22Rv1 (cell line): ENCODE measurements at regions not wholly inside any gene's neighbourhood (a gene's known extent, or its start where the extent isn't known, plus 50 kb on each side); places are given as distances from the start of the nearest gene placed in this dataset.
A peak's percentile ranks its signal among the peaks of the same experiment; 100 is the strongest.

Source experiments
- H3K27ac ChIP-seq: fragments of 450-650 bp; 2 replicates; pipeline ENCODE4 v1.5.1; 2017
- CTCF ChIP-seq: fragments of 450-650 bp; IDR thresholded peaks from 2 replicates; pipeline ENCODE4 v1.5.1; 2017; ENCODE audit warnings: mild to moderate bottlenecking
- ZFX ChIP-seq: fragments of 450-650 bp; IDR thresholded peaks from 2 replicates; pipeline ENCODE4 v1.6.1; 2017; ENCODE audit warnings: antibody characterized with exemption, borderline replicate concordance

- no peak for TF ChIP-seq CTCF
- TF ChIP-seq ZFX = no peak
- no peak overlapping the region for H3K27ac ChIP-seq
These were observed 1038.7 kb downstream of the IGSF11 start for GRCh38 chr3:117995842-117996437.

GRCh38 chr3:117997201-117998049 lies 1037.2 kb downstream of the IGSF11 start:
- no peak overlapping the region for H3K27ac ChIP-seq
- TF ChIP-seq CTCF = peak; percentile 92
- TF ChIP-seq ZFX = no peak

GRCh38 chr3:117998071-117998470 lies 1036.6 kb downstream of the IGSF11 start:
- no peak overlapping the region for H3K27ac ChIP-seq
- no peak for TF ChIP-seq CTCF
- no peak for TF ChIP-seq ZFX

- no peak for TF ChIP-seq ZFX
- no peak for TF ChIP-seq CTCF
- no peak overlapping the region for H3K27ac ChIP-seq
These were observed 1034.4 kb downstream of the IGSF11 start for GRCh38 chr3:118000219-118000618.

GRCh38 chr3:118001380-118001779 lies 1033.3 kb downstream of the IGSF11 start:
- no peak for TF ChIP-seq CTCF
- TF ChIP-seq ZFX = no peak
- H3K27ac ChIP-seq = no peak overlapping the region

GRCh38 chr3:118011910-118012309 lies 1022.7 kb downstream of the IGSF11 start:
- TF ChIP-seq ZFX = no peak
- no peak for TF ChIP-seq CTCF
- H3K27ac ChIP-seq = no peak overlapping the region

- TF ChIP-seq ZFX = no peak
- TF ChIP-seq CTCF = no peak
- no peak overlapping the region for H3K27ac ChIP-seq
These were observed 1005.6 kb downstream of the IGSF11 start for GRCh38 chr3:118029049-118029448.
